HepG2 (cell line): ENCODE measurements at regions not wholly inside any gene's neighbourhood (a gene's known extent, or its start where the extent isn't known, plus 50 kb on each side); places are given as distances from the start of the nearest gene placed in this dataset.

Experiments used
- ATAC-seq: fragments of 200-7000 bp; cut with Tn5 transposase; 3 replicates; pipeline ENCODE4 v1.9.1; 2020; ENCODE audit warnings: mild to moderate bottlenecking, moderate library complexity
- BruUV-seq: library from RNA; stranded (reverse); fragments of 400-500 nt; replicated peaks from 2 replicates; lab custom pipeline; 2021; lab: Mats Ljungman, UMichigan
- CTCF ChIA-PET: fragments of 300-600 bp; formaldehyde crosslinking; extraction: SDS; loops from one replicate; lab custom pipeline; 2021; ENCODE audit warnings: low total read pairs, inconsistent platforms, low intra/inter-chr PET ratio; lab: Yijun Ruan, JAX
- POLR2A ChIA-PET: fragments of 350-600 bp; sonication (Branson Sonifier 250); formaldehyde crosslinking; loops from one replicate; lab custom pipeline; 2020; ENCODE audit warnings: antibody characterized with exemption, inconsistent platforms; lab: Yijun Ruan, JAX
- DNase-seq: peaks from one replicate; pipeline ENCODE4 v3.0.0-alpha.2; 2015; ENCODE audit warnings: low spot score
- FAIRE-seq: peaks from 3 replicates; lab custom pipeline; 2011; peaks lifted over from hg19 to GRCh38; lab: Jason Lieb, UNC
- H2AFZ ChIP-seq: one replicate; pipeline ENCODE4 v1.6.1; 2011; ENCODE audit warnings: low read length, inconsistent platforms
- H3K27ac ChIP-seq: fragments of 300-600 bp; 3 replicates; pipeline ENCODE4 v1.8.0; 2011; ENCODE audit warnings: mixed run types, mild to moderate bottlenecking, mixed read lengths, low read length, inconsistent platforms; ENCODE audit not compliant: insufficient read depth; ENCODE audit errors: extremely low read length
- H3K27me3 ChIP-seq, 2 experiments: fragments of 200-600 bp in 1 of 2; 2 replicates in 1 of 2; 3 replicates in 1 of 2; pipeline versions ENCODE4 v1.6.0 to v1.8.0; 2011; ENCODE audit warnings: low read length in 2 of 2, mild to moderate bottlenecking in 2 of 2, moderate library complexity in 2 of 2, inconsistent platforms in 1 of 2; ENCODE audit not compliant: insufficient read depth in 2 of 2, control insufficient read depth in 1 of 2
- H3K36me3 ChIP-seq, 2 experiments: fragments of 200-600 bp in 1 of 2; replicated peaks in 1 of 2; 2 replicates in 1 of 2; 3 replicates in 1 of 2; pipeline versions ENCODE4 v1.5.1 to v1.8.0; 2011; ENCODE audit warnings: low read length in 2 of 2, inconsistent platforms in 1 of 2; ENCODE audit not compliant: insufficient read depth in 2 of 2, control insufficient read depth in 1 of 2
- H3K4me1 ChIP-seq: 2 replicates; pipeline ENCODE4 v1.5.1; 2012; ENCODE audit warnings: low read length, inconsistent platforms; ENCODE audit not compliant: insufficient read depth
- H3K4me2 ChIP-seq: 2 replicates; pipeline ENCODE4 v1.6.0; 2011; ENCODE audit warnings: low read depth, low read length, inconsistent platforms
- H3K4me3 ChIP-seq, 3 experiments: fragments of 200-600 bp in 1 of 3; sonication (generic), shearing (Covaris generic) in 1 of 3; replicated peaks in 1 of 3; 2 replicates each; pipeline ENCODE4 v1.5.1; 2011 to 2016; ENCODE audit warnings: low read length in 3 of 3, inconsistent platforms in 2 of 3, low read depth in 2 of 3, mild to moderate bottlenecking in 2 of 3, control low read depth in 1 of 3, mixed read lengths in 1 of 3; ENCODE audit not compliant: insufficient read depth in 1 of 3
- H3K79me2 ChIP-seq: one replicate; pipeline ENCODE4 v1.6.1; 2011; ENCODE audit warnings: low read length, inconsistent platforms; ENCODE audit not compliant: insufficient read depth
- H3K9ac ChIP-seq: 2 replicates; pipeline ENCODE4 v1.6.0; 2011; ENCODE audit warnings: mild to moderate bottlenecking, low read depth, low read length, inconsistent platforms; ENCODE audit not compliant: insufficient read depth
- H3K9me3 ChIP-seq: 2 replicates; pipeline ENCODE4 v1.5.1; 2012; ENCODE audit warnings: mild to moderate bottlenecking, low read length
- H4K20me1 ChIP-seq: 2 replicates; pipeline ENCODE4 v1.6.0; 2011; ENCODE audit warnings: inconsistent platforms, mild to moderate bottlenecking, low read length, moderate library complexity; ENCODE audit not compliant: insufficient read depth
- ATF1 ChIP-seq: IDR thresholded peaks from 2 replicates; pipeline ENCODE4 v1.6.1; 2016; ENCODE audit warnings: mild to moderate bottlenecking, control low read depth
- BHLHE40 ChIP-seq: IDR thresholded peaks from 2 replicates; pipeline ENCODE4 v1.6.1; 2011; ENCODE audit warnings: low read length, improper control_type of control experiment
- HIVEP1 ChIP-seq: sonication (generic); formaldehyde crosslinking; IDR thresholded peaks from 2 replicates; pipeline ENCODE4 v1.4.0; 2020; ENCODE audit warnings: mild to moderate bottlenecking, missing genetic modification reagents
- JUNB ChIP-seq: sonication (generic); formaldehyde crosslinking; IDR thresholded peaks from 2 replicates; pipeline ENCODE4 v1.8.0; 2022; ENCODE audit warnings: missing genetic modification reagents, mild to moderate bottlenecking, borderline replicate concordance
- LCORL ChIP-seq, 2 experiments: fragments of 450-650 bp in 1 of 2; sonication (generic) in 1 of 2; formaldehyde crosslinking in 1 of 2; IDR thresholded peaks; 2 replicates each; pipeline versions ENCODE4 v1.5.0 to v1.6.1; 2017 to 2020; ENCODE audit warnings: antibody characterized with exemption in 1 of 2, missing genetic modification reagents in 1 of 2
- NR2F1 ChIP-seq, 2 experiments: fragments of 450-650 bp in 1 of 2; formaldehyde crosslinking in 1 of 2; IDR thresholded peaks; 2 replicates each; pipeline versions ENCODE4 v1.5.0 to v1.6.1; 2016 to 2020; ENCODE audit warnings: mild to moderate bottlenecking in 1 of 2, missing compliant biosample characterization in 1 of 2, missing genetic modification reagents in 1 of 2, moderate library complexity in 1 of 2
- PHF8 ChIP-seq: sonication (generic); formaldehyde crosslinking; IDR thresholded peaks from 2 replicates; pipeline ENCODE4 v1.5.0; 2020; ENCODE audit warnings: missing genetic modification reagents
- TARDBP ChIP-seq: sonication (generic); formaldehyde crosslinking; IDR thresholded peaks from 2 replicates; pipeline ENCODE4 v1.8.0; 2022; ENCODE audit warnings: mild to moderate bottlenecking, missing genetic modification reagents
- TGIF2 ChIP-seq: IDR thresholded peaks from 2 replicates; pipeline ENCODE4 v1.6.1; 2016; ENCODE audit warnings: control low read depth, missing compliant biosample characterization
- U2AF2 ChIP-seq: fragments of 200-400 bp; formaldehyde crosslinking; IDR thresholded peaks from 2 replicates; pipeline ENCODE4 v1.6.1; 2017; ENCODE audit warnings: low read depth, mild to moderate bottlenecking, low read length
- ZBTB7B ChIP-seq: sonication (generic); formaldehyde crosslinking; IDR thresholded peaks from 2 replicates; pipeline ENCODE4 v1.4.0; 2020; ENCODE audit warnings: missing genetic modification reagents
- ZFP90 ChIP-seq: sonication (generic); formaldehyde crosslinking; IDR thresholded peaks from 2 replicates; pipeline ENCODE4 v1.8.0; 2022; ENCODE audit warnings: missing genetic modification reagents, mild to moderate bottlenecking, inconsistent platforms, borderline replicate concordance
- ZMYM4 ChIP-seq: sonication (generic); formaldehyde crosslinking; IDR thresholded peaks from 2 replicates; pipeline ENCODE4 v1.8.1; 2023; ENCODE audit warnings: mild to moderate bottlenecking, missing genetic modification reagents
- ZNF20 ChIP-seq: sonication (generic); formaldehyde crosslinking; IDR thresholded peaks from 2 replicates; pipeline ENCODE4 v1.4.0; 2020; ENCODE audit warnings: mild to moderate bottlenecking, moderate library complexity, missing genetic modification reagents
- ZNF232 ChIP-seq: sonication (generic); formaldehyde crosslinking; IDR thresholded peaks from 2 replicates; pipeline ENCODE4 v1.4.0; 2020; ENCODE audit warnings: missing genetic modification reagents, borderline replicate concordance
- ZNF335 ChIP-seq: sonication (generic); formaldehyde crosslinking; IDR thresholded peaks from 2 replicates; pipeline ENCODE4 v1.4.0; 2020; ENCODE audit warnings: missing genetic modification reagents
- ZNF619 ChIP-seq: sonication (generic); formaldehyde crosslinking; IDR thresholded peaks from 2 replicates; pipeline ENCODE4 v1.4.0; 2020; ENCODE audit warnings: mild to moderate bottlenecking, missing genetic modification reagents
- WGBS: methylation state at CpG from one replicate; pipeline ENCODE4 v1.1.6; 2017; ENCODE audit warnings: low lambda C conversion rate; 5-methylcytosine and 5-hydroxymethylcytosine counted together
- in situ Hi-C: cut with HindIII; loops from 2 replicates; pipeline ENCODE4 v1.10.0; 2017; ENCODE audit warnings: low pct_unique_long_range_greater_than_20kb; ENCODE audit not compliant: extremely low pct_ligation_motif_present
- intact Hi-C: fragments of 100-400 bp; cut with micrococcal nuclease; formaldehyde crosslinking; loops from one replicate; pipeline ENCODE4 v1.10.0; 2022; ENCODE audit not compliant: unreplicated experiment
- TF ChIP-seq, protein P1 (sequence below): sonication (generic); formaldehyde crosslinking; IDR thresholded peaks from 2 replicates; pipeline ENCODE4 v1.4.0; 2020; ENCODE audit warnings: mild to moderate bottlenecking, missing genetic modification reagents, borderline replicate concordance
- TF ChIP-seq, protein P2 (sequence below): sonication (generic); formaldehyde crosslinking; IDR thresholded peaks from 2 replicates; pipeline ENCODE4 v1.4.0; 2020; ENCODE audit warnings: missing genetic modification reagents; ENCODE audit errors: not compliant biosample characterization
- TF ChIP-seq, protein P3 (sequence below): sonication (generic); formaldehyde crosslinking; IDR thresholded peaks from 2 replicates; pipeline ENCODE4 v1.5.0; 2020; ENCODE audit warnings: missing genetic modification reagents, mild to moderate bottlenecking, borderline replicate concordance
- TF ChIP-seq, protein P4 (sequence below): sonication (generic); formaldehyde crosslinking; IDR thresholded peaks from 2 replicates; pipeline ENCODE4 v1.8.1; 2023; ENCODE audit warnings: mild to moderate bottlenecking, inconsistent platforms, moderate library complexity, missing genetic modification reagents, borderline replicate concordance

DNA sequence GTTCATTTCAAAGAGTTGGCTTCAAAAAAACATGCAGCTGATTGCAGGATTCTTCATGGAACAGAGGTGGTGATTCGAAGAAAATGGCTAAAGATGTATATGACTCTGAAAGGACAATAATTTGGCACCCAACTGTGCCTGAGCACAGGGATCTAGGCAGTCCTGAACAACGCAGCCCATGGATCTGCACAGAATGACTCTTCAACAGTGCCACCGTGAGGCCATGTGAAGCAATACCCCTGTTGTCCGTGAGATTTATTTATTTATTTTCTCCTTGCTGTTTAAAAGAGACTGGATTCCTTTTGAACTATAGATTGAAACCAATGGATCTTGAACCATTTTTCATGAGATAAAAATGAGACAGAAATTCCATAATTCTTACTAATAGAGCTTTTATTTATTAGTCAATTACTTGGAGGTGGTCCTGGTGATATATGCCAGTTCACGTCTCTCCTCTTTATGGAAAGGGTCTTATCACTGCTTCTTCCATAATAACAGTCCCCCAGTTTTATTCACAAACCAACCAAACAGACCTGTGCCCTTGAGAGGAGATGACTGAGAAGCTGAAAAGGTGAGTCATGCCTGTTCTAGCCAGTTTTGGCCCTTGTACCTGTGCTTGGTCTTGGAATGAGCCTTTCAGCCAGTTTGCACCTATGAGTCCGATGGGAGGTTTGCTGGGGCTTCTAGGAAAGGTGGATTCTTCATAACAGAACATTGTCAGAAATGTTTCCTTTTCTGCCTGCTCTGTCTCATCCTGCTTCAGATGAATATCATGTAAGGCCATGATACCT lies 1598.3 kb downstream of the AACS start (continued):
- TF ChIP-seq ZMYM4 (CRISPR knock-in tag) (no peak), LCORL (IDR thresholded peaks at IDR 0.05) (no peak), LCORL (CRISPR knock-in tag; IDR thresholded peaks at IDR 0.05) (no peak), JUNB (CRISPR knock-in tag) (no peak), ZNF20 (no peak), NR2F1 (CRISPR knock-in tag; IDR thresholded peaks at IDR 0.05) (no peak), PHF8 (CRISPR knock-in tag) (no peak), BHLHE40 (no peak)
- TF ChIP-seq, protein P1, sequence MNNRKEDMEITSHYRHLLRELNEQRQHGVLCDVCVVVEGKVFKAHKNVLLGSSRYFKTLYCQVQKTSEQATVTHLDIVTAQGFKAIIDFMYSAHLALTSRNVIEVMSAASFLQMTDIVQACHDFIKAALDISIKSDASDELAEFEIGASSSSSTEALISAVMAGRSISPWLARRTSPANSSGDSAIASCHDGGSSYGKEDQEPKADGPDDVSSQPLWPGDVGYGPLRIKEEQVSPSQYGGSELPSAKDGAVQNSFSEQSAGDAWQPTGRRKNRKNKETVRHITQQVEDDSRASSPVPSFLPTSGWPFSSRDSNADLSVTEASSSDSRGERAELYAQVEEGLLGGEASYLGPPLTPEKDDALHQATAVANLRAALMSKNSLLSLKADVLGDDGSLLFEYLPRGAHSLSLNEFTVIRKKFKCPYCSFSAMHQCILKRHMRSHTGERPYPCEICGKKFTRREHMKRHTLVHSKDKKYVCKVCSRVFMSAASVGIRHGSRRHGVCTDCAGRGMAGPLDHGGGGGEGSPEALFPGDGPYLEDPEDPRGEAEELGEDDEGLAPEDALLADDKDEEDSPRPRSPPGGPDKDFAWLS (CRISPR knock-in tag): no peak

DNA sequence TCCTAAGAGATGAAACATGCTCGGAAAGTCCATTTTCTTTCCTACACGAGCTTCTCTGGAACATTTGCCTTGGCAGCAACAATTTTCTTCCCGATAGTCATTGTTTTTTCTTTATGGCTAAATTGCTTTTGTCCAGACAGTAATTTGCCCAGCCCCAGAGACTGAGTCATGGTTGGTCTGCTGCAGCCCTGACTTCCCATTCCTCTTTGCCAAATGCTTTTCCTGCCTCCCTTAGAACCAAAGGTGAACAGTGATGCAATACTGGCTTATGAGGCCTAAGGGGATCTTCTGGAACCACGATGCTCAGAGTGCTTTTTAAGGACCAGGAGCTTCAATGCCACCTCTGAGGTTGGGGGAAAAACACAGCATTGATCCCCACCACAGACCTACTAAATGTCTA lies 1599.6 kb upstream of the TMEM132C start:
- in situ Hi-C loops (no loop called here), intact Hi-C loops (no loop called here)
- ATAC-seq: no peak
- Histone ChIP-seq H3K36me3 (no peaks in the 10 kb centered on the region), H3K79me2 (no peaks in the 10 kb centered on the region), H3K9ac (no peak overlapping the region), H3K27ac (no peak overlapping the region), H3K27me3 (no peaks in the 10 kb centered on the region), H3K4me3 (no peak overlapping the region), H4K20me1 (no peaks in the 10 kb centered on the region), H3K4me1 (no peaks in the 10 kb centered on the region), H3K4me2 (no peak overlapping the region), H3K9me3 (peaks cover 95% of the 10 kb centered on the region), H2AFZ (no peak overlapping the region)
- ChIA-PET POLR2A (no interaction called here), CTCF (no interaction called here)
- no peak for DNase-seq
- WGBS: 4% methylated on average over 3 of the region's 4 CpGs
- no TSS peak for BruUV-seq
- FAIRE-seq: no peak
- TF ChIP-seq ZNF335 (CRISPR knock-in tag) (no peak), U2AF2 (no peak), HIVEP1 (CRISPR knock-in tag) (no peak), ZNF619 (CRISPR knock-in tag) (no peak), ZBTB7B (CRISPR knock-in tag) (no peak), ZNF232 (CRISPR knock-in tag) (no peak), TGIF2 (no peak), ZFP90 (CRISPR knock-in tag) (no peak), TARDBP (CRISPR knock-in tag) (no peak), ATF1 (no peak)
- TF ChIP-seq, protein P2, sequence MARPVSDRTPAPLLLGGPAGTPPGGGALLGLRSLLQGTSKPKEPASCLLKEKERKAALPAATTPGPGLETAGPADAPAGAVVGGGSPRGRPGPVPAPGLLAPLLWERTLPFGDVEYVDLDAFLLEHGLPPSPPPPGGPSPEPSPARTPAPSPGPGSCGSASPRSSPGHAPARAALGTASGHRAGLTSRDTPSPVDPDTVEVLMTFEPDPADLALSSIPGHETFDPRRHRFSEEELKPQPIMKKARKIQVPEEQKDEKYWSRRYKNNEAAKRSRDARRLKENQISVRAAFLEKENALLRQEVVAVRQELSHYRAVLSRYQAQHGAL (CRISPR knock-in tag): no peak
- TF ChIP-seq, protein P3, sequence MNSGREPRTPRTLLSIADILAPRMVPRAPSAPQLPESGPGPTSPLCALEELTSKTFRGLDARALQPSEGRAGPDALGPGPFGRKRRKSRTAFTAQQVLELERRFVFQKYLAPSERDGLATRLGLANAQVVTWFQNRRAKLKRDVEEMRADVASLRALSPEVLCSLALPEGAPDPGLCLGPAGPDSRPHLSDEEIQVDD (CRISPR knock-in tag): no peak
- TF ChIP-seq, protein P4, sequence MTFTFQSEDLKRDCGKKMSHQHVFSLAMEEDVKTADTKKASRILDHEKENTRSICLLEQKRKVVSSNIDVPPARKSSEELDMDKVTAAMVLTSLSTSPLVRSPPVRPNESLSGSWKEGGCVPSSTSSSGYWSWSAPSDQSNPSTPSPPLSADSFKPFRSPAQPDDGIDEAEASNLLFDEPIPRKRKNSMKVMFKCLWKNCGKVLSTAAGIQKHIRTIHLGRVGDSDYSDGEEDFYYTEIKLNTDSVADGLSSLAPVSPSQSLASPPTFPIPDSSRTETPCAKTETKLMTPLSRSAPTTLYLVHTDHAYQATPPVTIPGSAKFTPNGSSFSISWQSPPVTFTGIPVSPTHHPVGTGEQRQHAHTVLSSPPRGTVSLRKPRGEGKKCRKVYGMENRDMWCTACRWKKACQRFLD (CRISPR knock-in tag): no peak
